Liver (tissue), 3 donors: ENCODE measurements at regions not wholly inside any gene's neighbourhood (a gene's known extent, or its start where the extent isn't known, plus 50 kb on each side); places are given as distances from the start of the nearest gene placed in this dataset.

Source experiments
- GABPA ChIP-seq, 2 donors: IDR thresholded peaks in 1 of 2; conservative IDR thresholded peaks in 1 of 2; 2 replicates each; pipeline ENCODE4 v1.6.1; 2016; ENCODE audit warnings: antibody characterized with exemption in 2 of 2, mild to moderate bottlenecking in 1 of 2, moderate library complexity in 1 of 2
- JUND ChIP-seq, 2 donors: IDR thresholded peaks; 2 replicates each; pipeline ENCODE4 v1.6.1; 2016; ENCODE audit warnings: antibody characterized with exemption in 2 of 2
- NR2F2 ChIP-seq: IDR thresholded peaks from 2 replicates; pipeline ENCODE4 v1.6.1; 2016; ENCODE audit warnings: antibody characterized with exemption
- RAD21 ChIP-seq, 2 donors: IDR thresholded peaks; 2 replicates each; pipeline ENCODE4 v1.6.1; 2016; ENCODE audit warnings: antibody characterized with exemption in 2 of 2, mild to moderate bottlenecking in 2 of 2
- SP1 ChIP-seq: IDR thresholded peaks from 2 replicates; pipeline ENCODE4 v1.6.1; 2018; ENCODE audit warnings: antibody characterized with exemption, mild to moderate bottlenecking
- TAF1 ChIP-seq: conservative IDR thresholded peaks from 2 replicates; pipeline ENCODE4 v1.6.1; 2016; ENCODE audit warnings: antibody characterized with exemption, mild to moderate bottlenecking
- YY1 ChIP-seq: IDR thresholded peaks from 2 replicates; pipeline ENCODE4 v1.6.1; 2016; ENCODE audit warnings: antibody characterized with exemption, mild to moderate bottlenecking
- TF ChIP-seq, protein P1 (sequence below): fragments of 150-350 bp; IDR thresholded peaks from 2 replicates; pipeline ENCODE4 v1.5.1; 2017; ENCODE audit warnings: improper control_type of control experiment, low read depth, low read length; ENCODE audit not compliant: missing input control
- TF ChIP-seq, protein P2 (sequence below): IDR thresholded peaks from 2 replicates; pipeline ENCODE4 v1.6.1; 2016; ENCODE audit warnings: antibody characterized with exemption
- TF ChIP-seq, protein P3 (sequence below): IDR thresholded peaks from 2 replicates; pipeline ENCODE4 v1.6.1; 2016; ENCODE audit warnings: antibody characterized with exemption
- donor health status: healthy.
- donor health status: healthy.

DNA sequence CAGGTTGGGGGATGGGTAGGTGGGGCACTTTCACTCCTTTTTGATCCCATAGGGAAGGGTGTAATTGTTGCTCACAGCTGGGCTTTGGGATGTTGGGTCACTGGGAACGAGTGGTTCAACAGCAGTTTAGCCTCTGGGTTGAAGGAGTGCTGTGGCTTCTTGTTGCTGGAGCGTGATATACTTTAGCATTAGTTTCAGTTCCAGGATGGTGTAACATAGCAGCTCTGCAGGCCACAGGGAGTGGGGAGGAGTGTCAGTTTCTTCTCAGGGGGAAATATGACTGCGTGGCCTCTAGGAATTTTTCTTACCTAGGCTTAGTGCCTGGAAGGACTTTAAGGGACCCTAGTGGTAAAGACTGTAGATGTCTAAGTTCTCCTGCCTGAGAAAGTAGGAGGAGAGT, 1105.3 kb upstream of the TMPRSS15 start:
- TF ChIP-seq, protein P1, sequence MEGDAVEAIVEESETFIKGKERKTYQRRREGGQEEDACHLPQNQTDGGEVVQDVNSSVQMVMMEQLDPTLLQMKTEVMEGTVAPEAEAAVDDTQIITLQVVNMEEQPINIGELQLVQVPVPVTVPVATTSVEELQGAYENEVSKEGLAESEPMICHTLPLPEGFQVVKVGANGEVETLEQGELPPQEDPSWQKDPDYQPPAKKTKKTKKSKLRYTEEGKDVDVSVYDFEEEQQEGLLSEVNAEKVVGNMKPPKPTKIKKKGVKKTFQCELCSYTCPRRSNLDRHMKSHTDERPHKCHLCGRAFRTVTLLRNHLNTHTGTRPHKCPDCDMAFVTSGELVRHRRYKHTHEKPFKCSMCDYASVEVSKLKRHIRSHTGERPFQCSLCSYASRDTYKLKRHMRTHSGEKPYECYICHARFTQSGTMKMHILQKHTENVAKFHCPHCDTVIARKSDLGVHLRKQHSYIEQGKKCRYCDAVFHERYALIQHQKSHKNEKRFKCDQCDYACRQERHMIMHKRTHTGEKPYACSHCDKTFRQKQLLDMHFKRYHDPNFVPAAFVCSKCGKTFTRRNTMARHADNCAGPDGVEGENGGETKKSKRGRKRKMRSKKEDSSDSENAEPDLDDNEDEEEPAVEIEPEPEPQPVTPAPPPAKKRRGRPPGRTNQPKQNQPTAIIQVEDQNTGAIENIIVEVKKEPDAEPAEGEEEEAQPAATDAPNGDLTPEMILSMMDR = no peak
- TF ChIP-seq, protein P2, sequence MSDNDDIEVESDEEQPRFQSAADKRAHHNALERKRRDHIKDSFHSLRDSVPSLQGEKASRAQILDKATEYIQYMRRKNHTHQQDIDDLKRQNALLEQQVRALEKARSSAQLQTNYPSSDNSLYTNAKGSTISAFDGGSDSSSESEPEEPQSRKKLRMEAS = no peak
- TF ChIP-seq YY1 (no peak), JUND (IDR thresholded peaks at IDR 0.05) (no peak), GABPA (IDR thresholded peaks at IDR 0.05 in 1 of 2, conservative IDR thresholded peaks at IDR 0.05 in 1 of 2) (no peak), RAD21 (IDR thresholded peaks at IDR 0.05) (no peak), NR2F2 (no peak), TAF1 (no peak), SP1 (no peak)
- TF ChIP-seq, protein P3, sequence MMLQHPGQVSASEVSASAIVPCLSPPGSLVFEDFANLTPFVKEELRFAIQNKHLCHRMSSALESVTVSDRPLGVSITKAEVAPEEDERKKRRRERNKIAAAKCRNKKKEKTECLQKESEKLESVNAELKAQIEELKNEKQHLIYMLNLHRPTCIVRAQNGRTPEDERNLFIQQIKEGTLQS = no peak
